Lower leg skin (tissue), 3 donors: ENCODE measurements at regions not wholly inside any gene's neighbourhood (a gene's known extent, or its start where the extent isn't known, plus 50 kb on each side); places are given as distances from the start of the nearest gene placed in this dataset.

ENCODE experiments used
- CTCF ChIP-seq, 3 donors: fragments of 450-650 bp; IDR thresholded peaks; one replicate each; pipeline ENCODE4 v1.5.1; 2016; ENCODE audit warnings: antibody characterized with exemption in 3 of 3, mild to moderate bottlenecking in 3 of 3, moderate library complexity in 2 of 3
- POLR2A ChIP-seq, 2 donors: fragments of 450-650 bp; IDR thresholded peaks; one replicate each; pipeline ENCODE4 v1.6.1; 2016 to 2017; ENCODE audit warnings: antibody characterized with exemption in 2 of 2, mild to moderate bottlenecking in 1 of 2, moderate library complexity in 1 of 2

- TF ChIP-seq CTCF (IDR thresholded peaks at IDR 0.05), result no peak
- TF ChIP-seq POLR2A (IDR thresholded peaks at IDR 0.05), result no peak
Observed at GRCh38 chr16:54630284-54630967, 300.2 kb upstream of the IRX5 start.
